ENCODE measurements at regions not wholly inside any gene's neighbourhood (a gene's known extent, or its start where the extent isn't known, plus 50 kb on each side); places are given as distances from the start of the nearest gene placed in this dataset.

- no peak for TF ChIP-seq ZNF26 (tag by site-specific recombination; IDR thresholded peaks at IDR 0.05)
- TF ChIP-seq ZNF121 (tag by site-specific recombination; IDR thresholded peaks at IDR 0.05) = no peak
These were observed 247.8 kb upstream of the TCF21 start (continued) for GRCh38 chr6:133641104-133641503.

GRCh38 chr6:133644548-133644891, 244.4 kb upstream of the TCF21 start:
- no peaks in the 10 kb centered on the region for H3K9me3 ChIP-seq (ENCODE audit: control insufficient read depth, insufficient read depth, low read depth, low read length)
- ChIA-PET POLR2A (interaction anchor here (0.8 kb wide), 1 partner anchor 13 kb away, joined by 8 read pairs; no protein-coding TSS in a partner anchor), CTCF (interaction anchor here (0.6 to 1.5 kb wide), 4 partner anchors 11 to 1861 kb away, joined by 3 to 5 read pairs (median 3); no protein-coding TSS in a partner anchor)
- TF ChIP-seq ZNF362 (tag by site-specific recombination; IDR thresholded peaks at IDR 0.05) = 0 out of 2 replicates have a peak, but pooled peaks have one; percentile 11
- TF ChIP-seq ZNF248 (tag by site-specific recombination; IDR thresholded peaks at IDR 0.05) = no peak
- no peak for TF ChIP-seq OVOL3 (tag by site-specific recombination; IDR thresholded peaks at IDR 0.05)
- no peak for TF ChIP-seq ZNF747 (tag by site-specific recombination; IDR thresholded peaks at IDR 0.05)
- no peak for TF ChIP-seq ZNF148 (tag by site-specific recombination; IDR thresholded peaks at IDR 0.05; ENCODE audit: borderline replicate concordance)
- peaks cover 14% of the 10 kb centered on the region for H3K4me1 ChIP-seq (ENCODE audit: control insufficient read depth, insufficient read depth, low read length)
- no peak overlapping the region for H3K27ac ChIP-seq (ENCODE audit: extremely low read depth, low read depth, low read length)
- no peaks in the 10 kb centered on the region for H3K36me3 ChIP-seq (ENCODE audit: control insufficient read depth in 2 of 2, insufficient read depth in 1 of 2, low read length in 2 of 2)
- H3K4me3 ChIP-seq (ENCODE audit: low read depth, low read length) = no peak overlapping the region

GRCh38 chr6:133644892-133645619, 243.9 kb upstream of the TCF21 start:
- ChIA-PET POLR2A (interaction anchor here (0.7 to 1.2 kb wide), 5 partner anchors 13 to 216 kb away, joined by 3 to 8 read pairs (median 3); no protein-coding TSS in a partner anchor), CTCF (interaction anchor here (0.6 to 1.5 kb wide), 5 partner anchors 11 to 1860 kb away, joined by 3 to 5 read pairs (median 3); no protein-coding TSS in a partner anchor)
- Histone ChIP-seq H3K4me3 (ENCODE audit: low read depth, low read length) (no peak overlapping the region), H3K4me1 (ENCODE audit: control insufficient read depth, insufficient read depth, low read length) (peaks cover 14% of the 10 kb centered on the region), H3K27ac (ENCODE audit: extremely low read depth, low read depth, low read length) (no peak overlapping the region), H3K9me3 (ENCODE audit: control insufficient read depth, insufficient read depth, low read depth, low read length) (no peaks in the 10 kb centered on the region), H3K36me3 (ENCODE audit: control insufficient read depth in 2 of 2, insufficient read depth in 1 of 2, low read length in 2 of 2) (no peaks in the 10 kb centered on the region)
- TF ChIP-seq ZIC2 (tag by site-specific recombination; IDR thresholded peaks at IDR 0.05) (peak; percentile 15; the same call in 1 of the 2 replicates), ZBTB44 (tag by site-specific recombination; IDR thresholded peaks at IDR 0.05) (peak; percentile 79), ZNF274 (IDR thresholded peaks at IDR 0.05; ENCODE audit: low read length) (no peak), ZNF274 (tag by site-specific recombination; IDR thresholded peaks at IDR 0.05; ENCODE audit: borderline replicate concordance) (no peak), TCF7L2 (IDR thresholded peaks at IDR 0.05; ENCODE audit: borderline replicate concordance, low read depth, low read length) (peak; percentile 69; the same call in 1 of the 2 replicates), GLI2 (tag by site-specific recombination; IDR thresholded peaks at IDR 0.05; ENCODE audit: borderline replicate concordance, low read depth) (0 out of 2 replicates have a peak, but pooled peaks have one; percentile 12), ZNF747 (tag by site-specific recombination; IDR thresholded peaks at IDR 0.05) (no peak), ZNF221 (tag by site-specific recombination; IDR thresholded peaks at IDR 0.05; ENCODE audit: borderline replicate concordance) (no peak), PRDM6 (tag by site-specific recombination; IDR thresholded peaks at IDR 0.05) (peak; percentile 90), ZXDB (tag by site-specific recombination; IDR thresholded peaks at IDR 0.05) (0 out of 2 replicates have a peak, but pooled peaks have one; percentile 32), KLF17 (tag by site-specific recombination; IDR thresholded peaks at IDR 0.05) (no peak), BCL6B (tag by site-specific recombination; IDR thresholded peaks at IDR 0.05) (peak; percentile 67), OSR2 (tag by site-specific recombination; IDR thresholded peaks at IDR 0.05) (peak; percentile 65; the same call in 1 of the 2 replicates)

All from HEK293 (cell line).